B cell (primary cell): ENCODE measurements at regions not wholly inside any gene's neighbourhood (a gene's known extent, or its start where the extent isn't known, plus 50 kb on each side); places are given as distances from the start of the nearest gene placed in this dataset.

Experiments
- ATAC-seq: fragments of 200-7000 bp; cut with Tn5 transposase; one replicate; pipeline ENCODE4 v1.10.0; 2021; ENCODE audit warnings: low read depth, mild to moderate bottlenecking, moderate number of reproducible peaks, moderate library complexity
- CTCF ChIA-PET: fragments of 350-600 bp; sonication (Branson Sonifier 250); formaldehyde crosslinking; loops from one replicate; lab custom pipeline; 2021; ENCODE audit warnings: antibody characterized with exemption, inconsistent platforms; lab: Charles Lee
- POLR2A ChIA-PET: fragments of 350-600 bp; sonication (Branson Sonifier 250); formaldehyde crosslinking; loops from one replicate; lab custom pipeline; 2021; ENCODE audit warnings: antibody characterized with exemption; lab: Charles Lee
- DNase-seq: peaks from one replicate; pipeline ENCODE4 v3.0.0; 2013
- H2AFZ ChIP-seq: 2 replicates; pipeline ENCODE4 v1.6.1; 2012; ENCODE audit warnings: mild to moderate bottlenecking, low read depth, low read length; ENCODE audit not compliant: insufficient read depth, poor library complexity, severe bottlenecking
- H3K27ac ChIP-seq, 2 donors: 1 replicate in 1 of 2; 2 replicates in 1 of 2; pipeline ENCODE4 v1.5.1; 2012 to 2013; ENCODE audit warnings: low read length in 2 of 2, mild to moderate bottlenecking in 2 of 2, moderate library complexity in 1 of 2
- H3K27me3 ChIP-seq, 4 experiments: fragments of 200-600 bp in 1 of 4; sonication (generic) in 1 of 4; replicated peaks in 1 of 4; 1 replicate in 2 of 4; 2 replicates in 2 of 4; pipeline versions ENCODE4 v1.6.1 to v1.7.0; 2013 to 2016; ENCODE audit warnings: low read length in 3 of 4, mild to moderate bottlenecking in 2 of 4, mixed read lengths in 1 of 4, moderate library complexity in 1 of 4; ENCODE audit not compliant: insufficient read depth in 4 of 4, control insufficient read depth in 3 of 4; ENCODE audit errors: control extremely low read depth in 1 of 4
- H3K36me3 ChIP-seq, 2 experiments: replicated peaks in 1 of 2; 1 replicate in 1 of 2; 2 replicates in 1 of 2; pipeline versions ENCODE4 v1.6.1 to v1.7.1; 2013; ENCODE audit warnings: low read length in 1 of 2; ENCODE audit not compliant: insufficient read depth in 2 of 2, control insufficient read depth in 1 of 2; ENCODE audit errors: control extremely low read depth in 1 of 2, extremely low read depth in 1 of 2
- H3K4me1 ChIP-seq, 2 donors: fragments of 200-600 bp in 1 of 2; sonication (generic) in 1 of 2; 1 replicate in 1 of 2; 2 replicates in 1 of 2; pipeline versions ENCODE4 v1.5.1 to v1.6.1; 2013 to 2017; ENCODE audit warnings: low read length in 2 of 2; ENCODE audit not compliant: control insufficient read depth in 2 of 2, insufficient read depth in 2 of 2
- H3K4me2 ChIP-seq: replicated peaks from 2 replicates; pipeline ENCODE3; 2012; ENCODE audit warnings: mild to moderate bottlenecking, low read depth, low read length; ENCODE audit not compliant: poor library complexity, severe bottlenecking
- H3K4me3 ChIP-seq, 5 experiments: fragments of 200-600 bp in 1 of 5; sonication (generic) in 1 of 5; 1 replicate in 3 of 5; 2 replicates in 2 of 5; pipeline versions ENCODE4 v1.5.1 to v1.7.0; 2011 to 2016; ENCODE audit warnings: low read length in 4 of 5, mild to moderate bottlenecking in 4 of 5, low read depth in 2 of 5, control low read depth in 1 of 5, moderate library complexity in 1 of 5; ENCODE audit not compliant: insufficient read depth in 1 of 5; ENCODE audit errors: control extremely low read depth in 1 of 5, extremely low read depth in 1 of 5
- H3K79me2 ChIP-seq: fragments of 200-600 bp; sonication (generic); one replicate; pipeline ENCODE4 v1.6.0; 2016; ENCODE audit warnings: low read length; ENCODE audit not compliant: control insufficient read depth, insufficient read depth
- H3K9ac ChIP-seq: fragments of 200-600 bp; sonication (generic); 2 replicates; pipeline ENCODE4 v1.6.1; 2017; ENCODE audit warnings: mild to moderate bottlenecking, low read length, moderate library complexity
- H3K9me3 ChIP-seq, 3 donors: one replicate each; pipeline versions ENCODE4 v1.6.1 to v1.7.1; 2013; ENCODE audit warnings: low read length in 2 of 3; ENCODE audit not compliant: control insufficient read depth in 2 of 3, insufficient read depth in 1 of 3; ENCODE audit errors: control extremely low read depth in 1 of 3
- H4K20me1 ChIP-seq: 2 replicates; pipeline ENCODE4 v1.6.0; 2012; ENCODE audit warnings: mild to moderate bottlenecking, low read length; ENCODE audit not compliant: insufficient read depth, control insufficient read depth, poor library complexity, severe bottlenecking
- H3K27ac Mint-ChIP-seq: one replicate; pipeline ENCODE4 v1.8.0; 2021; ENCODE audit warnings: mixed read lengths
- H3K27me3 Mint-ChIP-seq: one replicate; pipeline ENCODE4 v1.8.0; 2021; ENCODE audit warnings: mixed read lengths
- H3K4me1 Mint-ChIP-seq: one replicate; pipeline ENCODE4 v1.8.0; 2021; ENCODE audit warnings: mixed read lengths
- H3K4me3 Mint-ChIP-seq: one replicate; pipeline ENCODE4 v1.8.0; 2021; ENCODE audit warnings: mixed read lengths
- H3K9me3 Mint-ChIP-seq: one replicate; pipeline ENCODE4 v1.8.0; 2022; ENCODE audit warnings: mixed read lengths; ENCODE audit not compliant: insufficient read depth
- EZH2 ChIP-seq: IDR thresholded peaks from 2 replicates; pipeline ENCODE4 v1.6.1; 2012; ENCODE audit warnings: borderline replicate concordance, low read depth, mild to moderate bottlenecking, moderate library complexity, low read length; ENCODE audit not compliant: insufficient read depth, poor library complexity, severe bottlenecking
- whole genome bisulfite sequencing: methylation state at CpG from one replicate; pipeline ENCODE4 v1.1.5; 2013; ENCODE audit warnings: missing lambda C conversion rate; ENCODE audit not compliant: insufficient coverage; 5-methylcytosine and 5-hydroxymethylcytosine counted together
- intact Hi-C: fragments of 100-400 bp; cut with micrococcal nuclease; formaldehyde crosslinking; loops from one replicate; pipeline ENCODE4 v1.10.0; 2022
- TF ChIP-seq, protein P1 (sequence below): fragments of 200-600 bp; IDR thresholded peaks from one replicate; pipeline ENCODE4 v1.8.0; 2022; ENCODE audit warnings: antibody characterized with exemption, mild to moderate bottlenecking

GRCh38 chr1:168803806-168804510 is 75.0 kb upstream of the DPT start:
- 89% methylated on average over 6 of the region's 7 CpGs for WGBS
- Histone ChIP-seq H3K4me1 (no peaks in the 10 kb centered on the region), H3K27ac (no peak overlapping the region), H3K79me2 (no peaks in the 10 kb centered on the region), H3K4me2 (no peak overlapping the region), H3K27me3 (peaks cover 0 to 3% (median 0%) of the 10 kb centered on the region in 4 experiments), H3K4me3 (no peak overlapping the region), H3K9ac (no peak overlapping the region), H2AFZ (no peak overlapping the region), H3K36me3 (no peaks in the 10 kb centered on the region), H3K9me3 (no peaks in the 10 kb centered on the region), H4K20me1 (no peaks in the 10 kb centered on the region)
- no peak overlapping the region for H3K4me3 Mint-ChIP-seq
- H3K4me1 Mint-ChIP-seq = no peaks in the 10 kb centered on the region
- ChIA-PET CTCF (no interaction called here), POLR2A (no interaction called here)
- DNase-seq (no peak), ATAC-seq (no peak)
- H3K9me3 Mint-ChIP-seq = no peaks in the 10 kb centered on the region
- TF ChIP-seq, protein P1, sequence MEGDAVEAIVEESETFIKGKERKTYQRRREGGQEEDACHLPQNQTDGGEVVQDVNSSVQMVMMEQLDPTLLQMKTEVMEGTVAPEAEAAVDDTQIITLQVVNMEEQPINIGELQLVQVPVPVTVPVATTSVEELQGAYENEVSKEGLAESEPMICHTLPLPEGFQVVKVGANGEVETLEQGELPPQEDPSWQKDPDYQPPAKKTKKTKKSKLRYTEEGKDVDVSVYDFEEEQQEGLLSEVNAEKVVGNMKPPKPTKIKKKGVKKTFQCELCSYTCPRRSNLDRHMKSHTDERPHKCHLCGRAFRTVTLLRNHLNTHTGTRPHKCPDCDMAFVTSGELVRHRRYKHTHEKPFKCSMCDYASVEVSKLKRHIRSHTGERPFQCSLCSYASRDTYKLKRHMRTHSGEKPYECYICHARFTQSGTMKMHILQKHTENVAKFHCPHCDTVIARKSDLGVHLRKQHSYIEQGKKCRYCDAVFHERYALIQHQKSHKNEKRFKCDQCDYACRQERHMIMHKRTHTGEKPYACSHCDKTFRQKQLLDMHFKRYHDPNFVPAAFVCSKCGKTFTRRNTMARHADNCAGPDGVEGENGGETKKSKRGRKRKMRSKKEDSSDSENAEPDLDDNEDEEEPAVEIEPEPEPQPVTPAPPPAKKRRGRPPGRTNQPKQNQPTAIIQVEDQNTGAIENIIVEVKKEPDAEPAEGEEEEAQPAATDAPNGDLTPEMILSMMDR = no peak
- TF ChIP-seq EZH2 = no peak
- peaks cover 13% of the 10 kb centered on the region for H3K27me3 Mint-ChIP-seq
- no peak overlapping the region for H3K27ac Mint-ChIP-seq
- intact Hi-C loops = no loop called here

DNA sequence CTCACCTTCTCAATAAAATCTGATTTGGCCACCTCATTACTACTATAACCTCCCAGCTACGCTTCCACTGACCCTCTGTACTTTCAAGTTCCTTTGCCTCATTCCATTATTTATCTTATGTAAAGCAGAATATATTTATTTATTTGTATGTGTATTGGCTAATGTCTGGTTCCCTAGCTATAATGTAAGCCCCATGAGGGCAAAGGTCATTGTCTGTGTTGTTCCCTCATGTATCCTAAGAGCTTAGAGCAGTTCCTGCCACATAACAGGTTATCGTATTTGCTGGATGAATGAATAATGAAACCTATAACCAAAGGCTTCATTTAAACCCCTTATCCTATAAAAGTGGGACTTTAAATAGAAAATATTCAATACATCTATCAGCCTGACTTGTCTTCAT is 77.9 kb upstream of the DPT start:
- POLR2A ChIA-PET = no interaction called here
- H3K27ac Mint-ChIP-seq = no peak overlapping the region
- TF ChIP-seq, protein P1 = no peak
- TF ChIP-seq EZH2 = no peak
- H3K27ac ChIP-seq = no peak overlapping the region
- WGBS = no CpG with 5 or more reads among the region's 2 CpGs
- no peaks in the 10 kb centered on the region for H3K4me1 ChIP-seq
- H3K4me3 Mint-ChIP-seq = no peak overlapping the region
- H3K9me3 Mint-ChIP-seq = no peaks in the 10 kb centered on the region
- H3K9me3 ChIP-seq = no peaks in the 10 kb centered on the region
- H3K4me3 ChIP-seq = no peak overlapping the region
- no peaks in the 10 kb centered on the region for H3K4me1 Mint-ChIP-seq
- DNase-seq (no peak), ATAC-seq (no peak)
- intact Hi-C loops = no loop called here
- H3K79me2 ChIP-seq = no peaks in the 10 kb centered on the region
- H4K20me1 ChIP-seq = no peaks in the 10 kb centered on the region
- no peaks in the 10 kb centered on the region for H3K36me3 ChIP-seq
- peaks cover 13% of the 10 kb centered on the region for H3K27me3 Mint-ChIP-seq
- no peak overlapping the region for H3K4me2 ChIP-seq
- CTCF ChIA-PET = no interaction called here
- H2AFZ ChIP-seq = no peak overlapping the region
- peaks cover 0 to 3% (median 0%) of the 10 kb centered on the region in 4 experiments for H3K27me3 ChIP-seq
- no peak overlapping the region for H3K9ac ChIP-seq
